Testis (tissue), 2 donors: ENCODE measurements at regions not wholly inside any gene's neighbourhood (a gene's known extent, or its start where the extent isn't known, plus 50 kb on each side); places are given as distances from the start of the nearest gene placed in this dataset.
A peak's percentile ranks its signal among the peaks of the same experiment; 100 is the strongest.

Experiments
- DNase-seq: peaks from one replicate; pipeline ENCODE4 v3.0.0-alpha.2; 2019
- H3K27ac ChIP-seq, 2 donors: fragments of 200-600 bp; sonication (generic); one replicate each; pipeline ENCODE4 v1.5.1; 2019
- H3K27me3 ChIP-seq: fragments of 200-600 bp; sonication (generic); one replicate; pipeline ENCODE4 v1.5.1; 2019
- H3K36me3 ChIP-seq: fragments of 200-600 bp; sonication (generic); one replicate; pipeline ENCODE4 v1.5.1; 2017; ENCODE audit warnings: low read depth; ENCODE audit errors: missing control alignments
- H3K4me1 ChIP-seq: fragments of 200-600 bp; sonication (generic); one replicate; pipeline ENCODE4 v1.5.1; 2019
- H3K4me3 ChIP-seq, 2 donors: fragments of 200-600 bp; sonication (generic); one replicate each; pipeline ENCODE4 v1.5.1; 2017 to 2019
- H3K9me3 ChIP-seq: fragments of 200-600 bp; sonication (generic); one replicate; pipeline ENCODE4 v1.5.1; 2017
- POLR2A ChIP-seq: fragments of 450-650 bp; IDR thresholded peaks from one replicate; pipeline ENCODE4 v1.6.1; 2017; ENCODE audit warnings: antibody characterized with exemption, mild to moderate bottlenecking, moderate library complexity
- WGBS, 2 donors: methylation state at CpG; one replicate each; pipeline ENCODE4 v1.1.5; 2018; 5-methylcytosine and 5-hydroxymethylcytosine counted together
- intact Hi-C: fragments of 100-400 bp; cut with DNase I; formaldehyde crosslinking; loops from one replicate; pipeline ENCODE4 v1.15.1; 2023; ENCODE audit warnings: low total_unique reads
- TF ChIP-seq, protein P1 (sequence below), 3 experiments: fragments of 450-650 bp in 2 of 3; fragments of 200-600 bp in 1 of 3; sonication (generic) in 1 of 3; IDR thresholded peaks; one replicate each; pipeline ENCODE4 v1.5.1; 2016 to 2019; ENCODE audit warnings: antibody characterized with exemption in 3 of 3, mild to moderate bottlenecking in 2 of 3, moderate library complexity in 1 of 3

DNA sequence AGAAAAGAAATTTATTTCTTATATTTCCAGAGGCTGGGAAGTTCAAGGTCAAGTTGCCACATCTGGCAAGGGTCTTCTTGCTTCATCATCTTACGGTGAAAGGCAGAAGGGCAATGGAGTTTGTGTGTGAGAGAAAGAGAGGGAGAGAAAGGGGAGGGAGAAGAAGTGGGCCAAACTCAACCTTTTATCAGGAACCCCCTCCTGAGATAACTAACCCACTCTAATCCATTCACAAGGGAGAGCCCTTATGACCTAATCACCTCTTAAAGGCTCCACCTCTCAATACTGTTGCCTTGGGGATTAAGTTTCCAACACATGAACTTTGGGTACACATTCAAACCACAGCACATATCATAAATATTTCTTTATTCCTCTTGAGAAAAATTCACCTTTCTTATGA, 203.3 kb upstream of the FAM241A start:
- WGBS, 2 donors, result 73 to 81% methylated on average over 1 of the region's 1 CpG
- Histone ChIP-seq H3K36me3 (no peaks in the 10 kb centered on the region), H3K4me3 (no peak overlapping the region), H3K4me1 (no peaks in the 10 kb centered on the region), H3K27ac (no peak overlapping the region), H3K9me3 (no peaks in the 10 kb centered on the region), H3K27me3 (no peaks in the 10 kb centered on the region)
- intact Hi-C loops, result no loop called here
- no peak for TF ChIP-seq POLR2A
- TF ChIP-seq, protein P1, sequence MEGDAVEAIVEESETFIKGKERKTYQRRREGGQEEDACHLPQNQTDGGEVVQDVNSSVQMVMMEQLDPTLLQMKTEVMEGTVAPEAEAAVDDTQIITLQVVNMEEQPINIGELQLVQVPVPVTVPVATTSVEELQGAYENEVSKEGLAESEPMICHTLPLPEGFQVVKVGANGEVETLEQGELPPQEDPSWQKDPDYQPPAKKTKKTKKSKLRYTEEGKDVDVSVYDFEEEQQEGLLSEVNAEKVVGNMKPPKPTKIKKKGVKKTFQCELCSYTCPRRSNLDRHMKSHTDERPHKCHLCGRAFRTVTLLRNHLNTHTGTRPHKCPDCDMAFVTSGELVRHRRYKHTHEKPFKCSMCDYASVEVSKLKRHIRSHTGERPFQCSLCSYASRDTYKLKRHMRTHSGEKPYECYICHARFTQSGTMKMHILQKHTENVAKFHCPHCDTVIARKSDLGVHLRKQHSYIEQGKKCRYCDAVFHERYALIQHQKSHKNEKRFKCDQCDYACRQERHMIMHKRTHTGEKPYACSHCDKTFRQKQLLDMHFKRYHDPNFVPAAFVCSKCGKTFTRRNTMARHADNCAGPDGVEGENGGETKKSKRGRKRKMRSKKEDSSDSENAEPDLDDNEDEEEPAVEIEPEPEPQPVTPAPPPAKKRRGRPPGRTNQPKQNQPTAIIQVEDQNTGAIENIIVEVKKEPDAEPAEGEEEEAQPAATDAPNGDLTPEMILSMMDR (IDR thresholded peaks at IDR 0.05), result no peak
- no peak for DNase-seq

DNA sequence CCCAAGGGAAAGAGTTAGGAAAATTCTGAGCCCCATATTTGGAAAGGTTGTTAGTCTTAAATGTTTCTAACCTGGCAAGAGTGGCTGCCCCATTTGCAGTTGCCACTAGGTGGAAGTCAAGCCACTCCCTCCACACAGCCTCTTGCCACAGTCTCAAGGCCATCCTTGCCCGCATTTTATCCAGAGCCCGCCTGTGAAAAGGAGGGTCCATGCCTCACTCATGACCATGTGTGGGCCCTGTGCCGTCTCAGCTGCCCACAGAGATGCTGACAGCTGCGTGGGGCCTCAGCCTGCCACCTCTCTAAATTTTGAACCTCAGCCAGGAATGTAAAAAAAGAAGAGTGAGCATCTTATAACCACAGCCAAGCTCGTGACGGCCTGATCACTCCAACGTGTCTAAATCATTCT, 201.5 kb upstream of the FAM241A start:
- peak; percentile 19 for DNase-seq
- no peaks in the 10 kb centered on the region for H3K36me3 ChIP-seq
- WGBS, 2 donors, result 27 to 29% methylated on average over 7 of the region's 7 CpGs
- no peak overlapping the region for H3K4me3 ChIP-seq
- intact Hi-C loops, result no loop called here
- no peak for TF ChIP-seq POLR2A
- TF ChIP-seq, protein P1 (IDR thresholded peaks at IDR 0.05), result no peak
- no peaks in the 10 kb centered on the region for H3K9me3 ChIP-seq
- H3K27me3 ChIP-seq, result no peaks in the 10 kb centered on the region
- no peaks in the 10 kb centered on the region for H3K4me1 ChIP-seq
- H3K27ac ChIP-seq, result no peak overlapping the region

DNA sequence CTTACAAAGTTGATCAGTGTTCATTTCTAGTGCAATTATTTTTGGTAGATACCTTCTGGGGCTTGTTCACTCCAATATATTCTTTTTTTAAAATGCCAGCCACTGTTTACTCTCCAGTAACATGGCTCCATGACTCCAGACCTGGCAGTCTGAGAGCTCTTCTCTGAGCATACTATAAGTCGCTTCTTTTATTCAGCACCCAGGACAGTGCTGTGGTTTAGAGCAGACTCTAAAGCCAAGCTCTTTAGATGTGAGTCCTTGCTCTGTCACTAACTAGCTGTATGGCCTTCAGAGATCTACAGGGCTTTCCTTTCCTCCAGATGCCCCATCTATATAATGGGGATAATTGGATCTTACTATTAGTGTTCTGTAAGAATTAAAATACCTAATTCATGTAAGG, 200.2 kb upstream of the FAM241A start:
- Histone ChIP-seq H3K9me3 (no peaks in the 10 kb centered on the region), H3K4me1 (no peaks in the 10 kb centered on the region), H3K27ac (no peak overlapping the region), H3K4me3 (no peak overlapping the region), H3K27me3 (no peaks in the 10 kb centered on the region), H3K36me3 (no peaks in the 10 kb centered on the region)
- intact Hi-C loops, result no loop called here
- no peak for TF ChIP-seq POLR2A
- TF ChIP-seq, protein P1 (IDR thresholded peaks at IDR 0.05), result no peak
- WGBS, 2 donors, result 65 to 76% methylated on average over 1 of the region's 1 CpG
- no peak for DNase-seq

DNA sequence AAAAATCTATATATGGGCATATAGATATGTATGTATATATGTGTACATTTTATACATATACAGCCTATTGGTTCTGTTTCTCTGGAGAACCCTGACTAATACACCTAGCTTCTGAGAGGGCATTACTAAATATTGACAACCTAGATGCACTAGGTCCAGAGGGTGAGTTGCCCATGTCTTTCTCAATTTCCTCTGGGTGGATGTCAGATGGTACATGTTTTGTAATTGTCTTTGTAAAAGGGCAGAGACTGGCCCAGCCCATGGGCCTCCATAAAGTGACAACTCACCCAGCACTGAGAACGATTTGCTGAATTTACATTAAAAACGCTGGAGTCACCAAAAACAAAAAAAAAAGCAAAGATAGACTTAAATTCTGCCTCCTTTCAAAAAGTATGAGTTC, 198.5 kb upstream of the FAM241A start:
- H3K4me3 ChIP-seq, result no peak overlapping the region
- DNase-seq, result no peak
- H3K36me3 ChIP-seq, result no peaks in the 10 kb centered on the region
- intact Hi-C loops, result no loop called here
- H3K27me3 ChIP-seq, result no peaks in the 10 kb centered on the region
- H3K4me1 ChIP-seq, result no peaks in the 10 kb centered on the region
- 79 to 85% methylated on average over 2 of the region's 2 CpGs for WGBS, 2 donors
- no peaks in the 10 kb centered on the region for H3K9me3 ChIP-seq
- H3K27ac ChIP-seq, result no peak overlapping the region
- TF ChIP-seq, protein P1 (IDR thresholded peaks at IDR 0.05), result no peak
- no peak for TF ChIP-seq POLR2A

DNA sequence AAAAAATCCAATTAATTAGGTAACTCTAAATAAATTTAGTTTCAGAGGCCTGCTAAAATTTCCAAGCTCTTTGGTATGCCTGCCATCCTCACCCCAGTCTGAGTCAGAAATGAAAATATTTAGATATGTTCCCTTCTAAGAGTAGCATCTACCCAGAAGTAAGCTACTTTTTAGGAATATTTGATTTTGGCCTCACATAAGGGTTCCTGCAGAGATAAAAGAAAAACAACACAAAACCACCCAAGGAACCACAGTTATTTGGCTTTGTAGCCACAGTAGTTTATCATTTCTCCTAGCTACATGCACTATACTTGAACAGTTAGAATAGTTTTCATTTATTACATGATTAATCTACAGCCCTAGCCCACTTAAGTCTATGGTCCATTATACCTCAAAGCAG, 192.6 kb upstream of the FAM241A start:
- no peaks in the 10 kb centered on the region for H3K4me1 ChIP-seq
- H3K27ac ChIP-seq, result no peak overlapping the region
- H3K27me3 ChIP-seq, result no peaks in the 10 kb centered on the region
- TF ChIP-seq POLR2A, result no peak
- TF ChIP-seq, protein P1 (IDR thresholded peaks at IDR 0.05), result no peak
- no peaks in the 10 kb centered on the region for H3K36me3 ChIP-seq
- intact Hi-C loops, result no loop called here
- DNase-seq, result no peak
- no peak overlapping the region for H3K4me3 ChIP-seq
- H3K9me3 ChIP-seq, result no peaks in the 10 kb centered on the region
